HUES64 (cell line): ENCODE measurements at regions not wholly inside any gene's neighbourhood (a gene's known extent, or its start where the extent isn't known, plus 50 kb on each side); places are given as distances from the start of the nearest gene placed in this dataset.

Experiments used
- H3K27ac ChIP-seq: 2 replicates; pipeline ENCODE4 v1.7.0; 2013; ENCODE audit warnings: low read depth, low read length, inconsistent platforms
- H3K27me3 ChIP-seq: 2 replicates; pipeline ENCODE4 v1.6.1; 2013; ENCODE audit warnings: mild to moderate bottlenecking, low read length; ENCODE audit not compliant: insufficient read depth
- H3K36me3 ChIP-seq: 2 replicates; pipeline ENCODE4 v1.6.1; 2013; ENCODE audit warnings: mild to moderate bottlenecking, low read length; ENCODE audit not compliant: insufficient read depth
- H3K4me1 ChIP-seq: 2 replicates; pipeline ENCODE4 v1.6.1; 2013; ENCODE audit warnings: mild to moderate bottlenecking, low read length, moderate library complexity; ENCODE audit not compliant: insufficient read depth
- H3K4me3 ChIP-seq: 2 replicates; pipeline ENCODE4 v1.5.1; 2013; ENCODE audit warnings: mild to moderate bottlenecking, low read length, moderate library complexity
- H3K9ac ChIP-seq: 2 replicates; pipeline ENCODE4 v1.6.1; 2013; ENCODE audit warnings: mild to moderate bottlenecking, low read depth, low read length
- H3K9me3 ChIP-seq: 2 replicates; pipeline ENCODE4 v1.6.1; 2013; ENCODE audit warnings: low read depth, low read length; ENCODE audit not compliant: insufficient read depth
- WGBS: fragments of 150-250, 120-280 bp; methylation state at CpG from one replicate; pipeline ENCODE4 v1.1.7; 2013; ENCODE audit warnings: missing lambda C conversion rate; 5-methylcytosine and 5-hydroxymethylcytosine counted together

GRCh38 chr4:34534916-34535315 is 1709.4 kb downstream of the ARAP2 start:
- no peaks in the 10 kb centered on the region for H3K4me1 ChIP-seq
- H3K27me3 ChIP-seq = no peaks in the 10 kb centered on the region
- no peak overlapping the region for H3K9ac ChIP-seq
- no peak overlapping the region for H3K27ac ChIP-seq
- H3K9me3 ChIP-seq = no peaks in the 10 kb centered on the region
- 93% methylated on average over 4 of the region's 4 CpGs for WGBS
- no peak overlapping the region for H3K4me3 ChIP-seq
- H3K36me3 ChIP-seq = no peaks in the 10 kb centered on the region

- no peak overlapping the region for H3K9ac ChIP-seq
- no peaks in the 10 kb centered on the region for H3K27me3 ChIP-seq
- H3K27ac ChIP-seq = no peak overlapping the region
- H3K36me3 ChIP-seq = no peaks in the 10 kb centered on the region
- no peaks in the 10 kb centered on the region for H3K9me3 ChIP-seq
- H3K4me3 ChIP-seq = no peak overlapping the region
- WGBS = 92% methylated on average over 2 of the region's 2 CpGs
- no peaks in the 10 kb centered on the region for H3K4me1 ChIP-seq
Measured at GRCh38 chr4:34566091-34566490, 1678.2 kb downstream of the ARAP2 start.

- no peak overlapping the region for H3K4me3 ChIP-seq
- H3K36me3 ChIP-seq = no peaks in the 10 kb centered on the region
- WGBS = 92% methylated on average over 2 of the region's 3 CpGs
- no peak overlapping the region for H3K9ac ChIP-seq
- H3K27me3 ChIP-seq = no peaks in the 10 kb centered on the region
- H3K4me1 ChIP-seq = peaks cover 6% of the 10 kb centered on the region; the same call in 1 of the 2 replicates
- no peak overlapping the region for H3K27ac ChIP-seq
- no peaks in the 10 kb centered on the region for H3K9me3 ChIP-seq
Measured at GRCh38 chr4:34572026-34572425, 1672.3 kb downstream of the ARAP2 start.

DNA sequence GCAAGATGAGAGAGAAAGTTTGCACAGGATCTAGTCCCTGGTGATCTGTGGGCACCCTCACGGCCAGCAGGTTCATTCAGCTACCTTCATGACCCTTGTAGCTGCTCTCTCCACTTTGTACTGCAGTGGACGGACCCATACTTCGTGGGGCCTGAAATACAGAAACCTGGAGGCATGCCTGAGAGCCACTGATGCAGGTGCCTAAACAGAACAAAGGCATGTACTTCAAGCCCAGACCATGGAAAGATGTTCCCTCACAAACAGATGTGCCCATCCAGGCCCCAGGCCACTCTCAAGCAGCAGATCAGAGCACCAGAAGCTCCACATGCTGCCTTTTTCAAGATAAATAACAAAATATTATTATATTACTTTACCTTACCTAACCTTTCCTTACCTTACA is 1629.0 kb downstream of the ARAP2 start:
- H3K9me3 ChIP-seq = no peaks in the 10 kb centered on the region
- peaks cover 19% of the 10 kb centered on the region for H3K4me1 ChIP-seq
- H3K36me3 ChIP-seq = no peaks in the 10 kb centered on the region
- H3K27me3 ChIP-seq = no peaks in the 10 kb centered on the region
- H3K4me3 ChIP-seq = no peak overlapping the region
- H3K27ac ChIP-seq = no peak overlapping the region
- H3K9ac ChIP-seq = no peak overlapping the region
- 89% methylated on average over 3 of the region's 3 CpGs for WGBS

GRCh38 chr4:34619531-34620162 is 1624.7 kb downstream of the ARAP2 start:
- peaks cover 19% of the 10 kb centered on the region for H3K4me1 ChIP-seq
- H3K36me3 ChIP-seq = no peaks in the 10 kb centered on the region
- no peak overlapping the region for H3K9ac ChIP-seq
- no peaks in the 10 kb centered on the region for H3K27me3 ChIP-seq
- no peak overlapping the region for H3K4me3 ChIP-seq
- WGBS = 94% methylated on average over 4 of the region's 6 CpGs
- no peak overlapping the region for H3K27ac ChIP-seq
- H3K9me3 ChIP-seq = no peaks in the 10 kb centered on the region

DNA sequence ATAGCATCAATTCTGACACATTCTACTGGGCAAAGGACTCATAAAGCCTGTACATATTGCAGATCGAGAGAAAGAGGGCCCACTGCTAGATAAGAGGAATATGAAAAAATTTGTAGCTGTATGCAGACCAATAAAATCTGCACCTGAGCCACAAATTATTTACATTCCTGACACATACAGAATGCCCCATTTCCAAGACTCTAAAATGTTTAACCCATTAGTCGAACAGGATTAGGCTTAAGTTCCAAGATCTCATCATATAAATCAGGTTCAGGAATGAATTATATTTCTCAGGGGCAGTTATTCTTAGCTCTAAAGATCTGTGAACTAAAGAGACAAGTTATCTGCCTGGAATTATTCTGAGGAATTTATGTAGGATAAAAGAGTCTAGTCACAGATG is 1615.8 kb downstream of the ARAP2 start:
- Histone ChIP-seq H3K4me3 (no peak overlapping the region), H3K27ac (no peak overlapping the region), H3K4me1 (no peaks in the 10 kb centered on the region), H3K9ac (no peak overlapping the region), H3K27me3 (no peaks in the 10 kb centered on the region), H3K9me3 (no peaks in the 10 kb centered on the region), H3K36me3 (no peaks in the 10 kb centered on the region)
- WGBS = 92% methylated on average over 2 of the region's 2 CpGs

DNA sequence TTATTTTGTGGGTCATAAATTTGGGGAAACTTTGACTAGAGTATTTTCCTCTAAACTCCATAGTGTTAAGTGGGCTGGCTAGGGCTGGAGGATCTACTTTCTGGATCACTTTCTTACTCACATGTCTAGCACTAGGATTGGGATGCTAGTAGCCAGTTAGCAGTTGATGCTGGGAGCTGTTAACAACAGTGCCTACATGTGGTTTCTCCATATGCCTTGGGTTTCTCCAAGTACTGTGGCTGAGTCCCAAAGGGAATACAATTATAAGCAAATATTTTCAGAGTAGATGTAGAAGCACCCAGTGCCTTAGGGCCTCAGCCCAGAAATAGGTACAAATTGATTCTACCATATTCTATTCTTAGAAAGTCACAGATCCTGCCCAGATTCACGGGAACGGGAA is 1614.9 kb downstream of the ARAP2 start:
- Histone ChIP-seq H3K36me3 (no peaks in the 10 kb centered on the region), H3K9me3 (no peaks in the 10 kb centered on the region), H3K27me3 (no peaks in the 10 kb centered on the region), H3K4me1 (no peaks in the 10 kb centered on the region), H3K9ac (no peak overlapping the region), H3K27ac (no peak overlapping the region), H3K4me3 (no peak overlapping the region)
- 93% methylated on average over 2 of the region's 2 CpGs for WGBS

- no peaks in the 10 kb centered on the region for H3K4me1 ChIP-seq
- H3K27ac ChIP-seq = no peak overlapping the region
- H3K9ac ChIP-seq = no peak overlapping the region
- 95% methylated on average over 2 of the region's 2 CpGs for WGBS
- no peaks in the 10 kb centered on the region for H3K27me3 ChIP-seq
- H3K9me3 ChIP-seq = no peaks in the 10 kb centered on the region
- no peak overlapping the region for H3K4me3 ChIP-seq
- no peaks in the 10 kb centered on the region for H3K36me3 ChIP-seq
Measured at GRCh38 chr4:34633241-34633640, 1611.1 kb downstream of the ARAP2 start.

DNA sequence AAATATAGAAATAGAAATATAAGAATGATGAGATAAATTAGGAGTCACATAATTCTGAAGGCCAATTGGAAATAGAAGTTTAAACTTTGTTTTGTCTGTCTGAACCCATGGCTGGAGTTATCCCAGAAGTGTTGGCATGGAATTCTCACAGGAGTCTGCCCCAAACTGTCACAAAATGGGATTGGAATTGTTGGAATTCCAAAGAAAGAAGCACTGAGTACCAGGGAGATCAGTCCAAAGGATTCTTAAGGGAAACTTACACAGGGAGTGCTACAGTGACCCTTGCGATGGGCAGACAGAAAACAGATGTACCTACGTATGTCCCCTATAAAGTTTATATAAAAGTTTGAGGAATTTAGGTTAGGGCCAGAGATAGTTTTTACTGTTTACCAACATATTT is 1607.7 kb downstream of the ARAP2 start:
- 97% methylated on average over 2 of the region's 2 CpGs for WGBS
- Histone ChIP-seq H3K9me3 (0 out of 2 replicates have a peak, but pooled peaks cover 2% of the 10 kb centered on the region), H3K36me3 (no peaks in the 10 kb centered on the region), H3K9ac (no peak overlapping the region), H3K27ac (no peak overlapping the region), H3K4me1 (no peaks in the 10 kb centered on the region), H3K27me3 (no peaks in the 10 kb centered on the region), H3K4me3 (no peak overlapping the region)

- WGBS = no CpG with 5 or more reads among the region's 1 CpG
- H3K27me3 ChIP-seq = no peaks in the 10 kb centered on the region
- H3K27ac ChIP-seq = no peak overlapping the region
- no peak overlapping the region for H3K9ac ChIP-seq
- 0 out of 2 replicates have a peak, but pooled peaks cover 3% of the 10 kb centered on the region for H3K9me3 ChIP-seq
- H3K4me1 ChIP-seq = no peaks in the 10 kb centered on the region
- no peak overlapping the region for H3K4me3 ChIP-seq
- H3K36me3 ChIP-seq = no peaks in the 10 kb centered on the region
Measured at GRCh38 chr4:34643476-34643875, 1600.8 kb downstream of the ARAP2 start.

- Histone ChIP-seq H3K9me3 (0 out of 2 replicates have a peak, but pooled peaks cover 3% of the 10 kb centered on the region), H3K4me3 (no peak overlapping the region), H3K27ac (no peak overlapping the region), H3K36me3 (no peaks in the 10 kb centered on the region), H3K4me1 (no peaks in the 10 kb centered on the region), H3K27me3 (no peaks in the 10 kb centered on the region), H3K9ac (no peak overlapping the region)
- WGBS = 97% methylated on average over 2 of the region's 4 CpGs
Measured at GRCh38 chr4:34644579-34645115, 1599.7 kb downstream of the ARAP2 start.

- Histone ChIP-seq H3K27ac (no peak overlapping the region), H3K9ac (no peak overlapping the region), H3K4me1 (no peaks in the 10 kb centered on the region), H3K36me3 (no peaks in the 10 kb centered on the region), H3K27me3 (no peaks in the 10 kb centered on the region), H3K9me3 (no peaks in the 10 kb centered on the region), H3K4me3 (no peak overlapping the region)
Measured at GRCh38 chr4:34649716-34650115, 1594.6 kb downstream of the ARAP2 start.
